T-cell (primary cell): ENCODE measurements at regions not wholly inside any gene's neighbourhood (a gene's known extent, or its start where the extent isn't known, plus 50 kb on each side); places are given as distances from the start of the nearest gene placed in this dataset.
"Not testable (repeated sequence)": the region's sequence is repeated elsewhere in the genome, so short reads cannot be mapped to it uniquely, and the experiment has no call there.

Experiments used
- ATAC-seq, 4 experiments: fragments of 200-7000 bp in 3 of 4; fragments of 150-1000 bp in 1 of 4; cut with Tn5 transposase; replicated peaks in 1 of 4; 1 replicate in 3 of 4; 2 replicates in 1 of 4; pipeline ENCODE4 v1.10.0; 2021; ENCODE audit warnings: moderate library complexity in 3 of 4, mild to moderate bottlenecking in 2 of 4, moderate number of reproducible peaks in 1 of 4
- CTCF ChIA-PET, 2 donors: fragments of 300-600 bp; sonication (Branson Sonifier 250); formaldehyde crosslinking; loops; one replicate each; lab custom pipeline; 2022; ENCODE audit warnings: antibody characterized with exemption in 2 of 2; lab: Charles Lee
- POLR2A ChIA-PET, 2 donors: fragments of 300-600 bp; sonication (Branson Sonifier 250); formaldehyde crosslinking; loops; one replicate each; lab custom pipeline; 2022; ENCODE audit warnings: antibody characterized with exemption in 2 of 2; lab: Charles Lee
- DNase-seq, 35 experiments: peaks; one replicate each; pipeline versions ENCODE4 v3.0.0 to v3.0.0-alpha.2; 2013 to 2023
- H3K27ac ChIP-seq: one replicate; pipeline ENCODE4 v1.5.1; 2013; ENCODE audit warnings: low read length
- H3K27me3 ChIP-seq, 2 experiments: replicated peaks in 1 of 2; 1 replicate in 1 of 2; 2 replicates in 1 of 2; pipeline versions ENCODE4 v1.6.1 to v1.7.0; 2013; ENCODE audit warnings: low read length in 1 of 2, mixed read lengths in 1 of 2; ENCODE audit not compliant: control insufficient read depth in 2 of 2, insufficient read depth in 2 of 2; ENCODE audit errors: extremely low read depth in 1 of 2
- H3K36me3 ChIP-seq, 2 donors: 1 replicate in 1 of 2; 2 replicates in 1 of 2; pipeline versions ENCODE4 v1.6.1 to v1.7.0; 2013; ENCODE audit warnings: low read length in 1 of 2; ENCODE audit not compliant: control insufficient read depth in 2 of 2, insufficient read depth in 1 of 2; ENCODE audit errors: extremely low read depth in 1 of 2
- H3K4me1 ChIP-seq, 2 experiments: 1 replicate in 1 of 2; 2 replicates in 1 of 2; pipeline versions ENCODE4 v1.6.1 to v1.7.0; 2013; ENCODE audit warnings: low read length in 2 of 2, mixed read lengths in 1 of 2; ENCODE audit not compliant: insufficient read depth in 2 of 2, control insufficient read depth in 1 of 2; ENCODE audit errors: extremely low read depth in 1 of 2
- H3K4me3 ChIP-seq, 2 donors: 1 replicate in 1 of 2; 2 replicates in 1 of 2; pipeline versions ENCODE4 v1.5.1 to v1.7.0; 2013; ENCODE audit warnings: mild to moderate bottlenecking in 2 of 2, low read length in 1 of 2, moderate library complexity in 1 of 2; ENCODE audit not compliant: control insufficient read depth in 1 of 2; ENCODE audit errors: extremely low read depth in 1 of 2
- H3K9me3 ChIP-seq: 2 replicates; pipeline ENCODE4 v1.7.0; 2013
- H3K27ac Mint-ChIP-seq, 2 donors: one replicate each; pipeline ENCODE4 v1.8.0; 2020 to 2021; ENCODE audit warnings: mild to moderate bottlenecking in 2 of 2, mixed read lengths in 2 of 2
- H3K27me3 Mint-ChIP-seq, 2 donors: one replicate each; pipeline ENCODE4 v1.8.0; 2021 to 2022; ENCODE audit warnings: mixed read lengths in 2 of 2
- H3K36me3 Mint-ChIP-seq: one replicate; pipeline ENCODE4 v1.8.0; 2021; ENCODE audit warnings: mixed read lengths
- H3K4me1 Mint-ChIP-seq, 3 donors: one replicate each; pipeline ENCODE4 v1.8.0; 2020 to 2022; ENCODE audit warnings: mixed read lengths in 3 of 3, mild to moderate bottlenecking in 1 of 3
- H3K4me3 Mint-ChIP-seq, 3 donors: one replicate each; pipeline ENCODE4 v1.8.0; 2020 to 2022; ENCODE audit warnings: mild to moderate bottlenecking in 3 of 3, mixed read lengths in 3 of 3, moderate library complexity in 3 of 3
- H3K9me3 Mint-ChIP-seq, 3 donors: one replicate each; pipeline ENCODE4 v1.8.0; 2020 to 2022; ENCODE audit warnings: mixed read lengths in 3 of 3
- WGBS: methylation state at CpG from one replicate; pipeline ENCODE4 v1.1.5; 2013; ENCODE audit warnings: missing lambda C conversion rate; ENCODE audit not compliant: insufficient coverage; 5-methylcytosine and 5-hydroxymethylcytosine counted together

GRCh38 chr12:11984417-11984816 is 86.3 kb upstream of the BCL2L14 start:
- H3K4me3 ChIP-seq: no peak overlapping the region
- POLR2A ChIA-PET: interaction anchor here in 1 of 2 donors (0.7 kb wide), 1 partner anchor 568 kb away, joined by 5 read pairs; no protein-coding TSS in a partner anchor
- no CpG with 5 or more reads among the region's 3 CpGs for WGBS
- H3K36me3 ChIP-seq: no peaks in the 10 kb centered on the region
- H3K27ac ChIP-seq: no peak overlapping the region
- Mint-ChIP-seq H3K27ac (peak overlapping the region in 1 of 2 donors; percentile 36), H3K4me1 (peaks cover 34 to 54% (median 41%) of the 10 kb centered on the region in 3 donors), H3K27me3 (no peaks in the 10 kb centered on the region), H3K9me3 (no peaks in the 10 kb centered on the region), H3K4me3 (no peak overlapping the region), H3K36me3 (no peaks in the 10 kb centered on the region)
- CTCF ChIA-PET: no interaction called here
- no peaks in the 10 kb centered on the region for H3K27me3 ChIP-seq
- no peaks in the 10 kb centered on the region for H3K9me3 ChIP-seq
- H3K4me1 ChIP-seq: peaks cover 10 to 23% of the 10 kb centered on the region in 2 experiments
- ATAC-seq (no peak), DNase-seq (no peak)

- Histone ChIP-seq H3K27me3 (no peaks in the 10 kb centered on the region), H3K4me1 (peaks cover 6 to 12% of the 10 kb centered on the region in 2 experiments), H3K4me3 (no peak overlapping the region), H3K9me3 (no peaks in the 10 kb centered on the region), H3K36me3 (no peaks in the 10 kb centered on the region), H3K27ac (no peak overlapping the region)
- ChIA-PET POLR2A (interaction anchor here (0.5 to 0.6 kb wide), 3 partner anchors 29 to 177 kb away, joined by 3 to 5 read pairs (median 5); no protein-coding TSS in a partner anchor), CTCF (no interaction called here)
- no peak for ATAC-seq
- no peaks in the 10 kb centered on the region for H3K27me3 Mint-ChIP-seq
- no peaks in the 10 kb centered on the region for H3K36me3 Mint-ChIP-seq
- DNase-seq: no peak
- H3K27ac Mint-ChIP-seq: no peak overlapping the region
- peaks cover 22 to 37% (median 23%) of the 10 kb centered on the region in 3 donors for H3K4me1 Mint-ChIP-seq
- no peaks in the 10 kb centered on the region for H3K9me3 Mint-ChIP-seq
- 100% methylated on average over 1 of the region's 5 CpGs for WGBS
- H3K4me3 Mint-ChIP-seq: no peak overlapping the region
Measured at GRCh38 chr12:11986165-11986564, 84.6 kb upstream of the BCL2L14 start.

DNA sequence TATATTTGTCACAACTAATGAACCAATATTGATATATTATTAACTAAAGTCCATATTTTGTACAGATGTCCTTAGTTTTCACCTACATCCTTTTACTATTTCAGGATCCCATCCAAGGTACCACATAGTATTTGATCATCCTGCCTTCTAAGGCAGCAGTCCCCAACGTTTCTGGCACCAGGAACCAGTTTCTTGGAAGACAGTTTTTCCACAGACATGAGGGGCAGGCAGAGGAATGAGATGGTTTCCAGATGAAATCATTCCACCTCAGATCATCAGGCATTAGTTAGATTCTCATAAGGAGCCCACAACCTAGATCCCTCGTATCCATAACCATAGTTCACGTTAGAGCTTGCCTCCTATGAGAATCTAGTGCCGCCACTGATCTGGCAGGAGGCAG is 82.8 kb upstream of the BCL2L14 start:
- H3K36me3 Mint-ChIP-seq: peaks cover 7% of the 10 kb centered on the region
- POLR2A ChIA-PET: interaction anchor here in 1 of 2 donors (0.8 kb wide), 1 partner anchor 344 kb away, joined by 4 read pairs; no protein-coding TSS in a partner anchor
- H3K27me3 Mint-ChIP-seq: no peaks in the 10 kb centered on the region
- no peak overlapping the region for H3K27ac ChIP-seq
- CTCF ChIA-PET: interaction anchor here in 1 of 2 donors (1.1 kb wide), 1 partner anchor 46 kb away, joined by 3 read pairs; no protein-coding TSS in a partner anchor
- no peak overlapping the region for H3K27ac Mint-ChIP-seq
- H3K4me1 Mint-ChIP-seq: peaks cover 7 to 20% (median 9%) of the 10 kb centered on the region in 3 donors
- H3K36me3 ChIP-seq: no peaks in the 10 kb centered on the region
- H3K27me3 ChIP-seq: no peaks in the 10 kb centered on the region
- H3K4me1 ChIP-seq: no peaks in the 10 kb centered on the region
- no peak overlapping the region for H3K4me3 ChIP-seq
- DNase-seq: no peak
- H3K4me3 Mint-ChIP-seq: no peak overlapping the region
- peaks cover 0 to 9% (median 0%) of the 10 kb centered on the region in 3 donors for H3K9me3 Mint-ChIP-seq
- no peaks in the 10 kb centered on the region for H3K9me3 ChIP-seq
- no peak for ATAC-seq
- WGBS: 100% methylated on average over 3 of the region's 4 CpGs

DNA sequence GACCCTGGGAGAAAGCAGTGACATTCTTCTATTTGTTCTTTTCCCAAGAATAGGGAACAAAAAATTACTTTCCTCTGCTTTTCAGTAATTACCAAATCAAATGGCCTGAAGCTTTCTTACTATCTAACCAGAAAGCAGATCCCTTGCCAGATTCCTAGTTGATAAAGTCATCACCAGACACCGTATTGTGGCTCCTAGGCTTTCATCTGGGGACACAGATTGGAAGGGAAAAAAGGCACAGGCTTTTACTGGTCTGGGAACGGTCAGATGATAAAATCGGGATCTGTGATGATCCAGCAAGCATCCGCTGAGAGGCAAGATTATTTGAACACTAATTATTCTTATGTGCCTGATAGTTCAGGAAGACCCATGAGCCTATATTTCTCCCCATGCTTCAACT is 79.1 kb upstream of the BCL2L14 start:
- H3K27ac ChIP-seq: no peak overlapping the region
- Mint-ChIP-seq H3K9me3 (peaks cover 0 to 10% (median 3%) of the 10 kb centered on the region in 3 donors), H3K36me3 (peaks cover 12% of the 10 kb centered on the region), H3K4me1 (peaks cover 6 to 10% (median 9%) of the 10 kb centered on the region in 3 donors), H3K27me3 (no peaks in the 10 kb centered on the region), H3K27ac (no peak overlapping the region), H3K4me3 (no peak overlapping the region)
- H3K36me3 ChIP-seq: no peaks in the 10 kb centered on the region
- POLR2A ChIA-PET: interaction anchor here in 1 of 2 donors (0.6 kb wide), 1 partner anchor 18 kb away, joined by 3 read pairs; no protein-coding TSS in a partner anchor
- H3K4me3 ChIP-seq: no peak overlapping the region
- H3K9me3 ChIP-seq: no peaks in the 10 kb centered on the region
- no peaks in the 10 kb centered on the region for H3K27me3 ChIP-seq
- H3K4me1 ChIP-seq: no peaks in the 10 kb centered on the region
- CTCF ChIA-PET: interaction anchor here in 1 of 2 donors (0.6 kb wide), 1 partner anchor 46 kb away, joined by 3 read pairs; no protein-coding TSS in a partner anchor
- WGBS: no CpG with 5 or more reads among the region's 4 CpGs
- no peak for DNase-seq
- ATAC-seq: no peak

- no peak for DNase-seq
- Histone ChIP-seq H3K36me3 (no peaks in the 10 kb centered on the region), H3K4me1 (no peaks in the 10 kb centered on the region), H3K4me3 (no peak overlapping the region), H3K27me3 (no peaks in the 10 kb centered on the region), H3K27ac (no peak overlapping the region), H3K9me3 (no peaks in the 10 kb centered on the region)
- 100% methylated on average over 1 of the region's 3 CpGs for WGBS
- no peak for ATAC-seq
- peaks cover 6 to 13% (median 11%) of the 10 kb centered on the region in 3 donors for H3K4me1 Mint-ChIP-seq
- peaks cover 0 to 10% (median 3%) of the 10 kb centered on the region in 3 donors for H3K9me3 Mint-ChIP-seq
- peaks cover 12% of the 10 kb centered on the region for H3K36me3 Mint-ChIP-seq
- ChIA-PET POLR2A (no interaction called here), CTCF (interaction anchor here in 1 of 2 donors (0.7 to 0.8 kb wide), 2 partner anchors 23 to 39 kb away, joined by 3 read pairs; no protein-coding TSS in a partner anchor)
- H3K27me3 Mint-ChIP-seq: no peaks in the 10 kb centered on the region
- no peak overlapping the region for H3K4me3 Mint-ChIP-seq
- H3K27ac Mint-ChIP-seq: no peak overlapping the region
Measured at GRCh38 chr12:11992515-11992914, 78.2 kb upstream of the BCL2L14 start.

DNA sequence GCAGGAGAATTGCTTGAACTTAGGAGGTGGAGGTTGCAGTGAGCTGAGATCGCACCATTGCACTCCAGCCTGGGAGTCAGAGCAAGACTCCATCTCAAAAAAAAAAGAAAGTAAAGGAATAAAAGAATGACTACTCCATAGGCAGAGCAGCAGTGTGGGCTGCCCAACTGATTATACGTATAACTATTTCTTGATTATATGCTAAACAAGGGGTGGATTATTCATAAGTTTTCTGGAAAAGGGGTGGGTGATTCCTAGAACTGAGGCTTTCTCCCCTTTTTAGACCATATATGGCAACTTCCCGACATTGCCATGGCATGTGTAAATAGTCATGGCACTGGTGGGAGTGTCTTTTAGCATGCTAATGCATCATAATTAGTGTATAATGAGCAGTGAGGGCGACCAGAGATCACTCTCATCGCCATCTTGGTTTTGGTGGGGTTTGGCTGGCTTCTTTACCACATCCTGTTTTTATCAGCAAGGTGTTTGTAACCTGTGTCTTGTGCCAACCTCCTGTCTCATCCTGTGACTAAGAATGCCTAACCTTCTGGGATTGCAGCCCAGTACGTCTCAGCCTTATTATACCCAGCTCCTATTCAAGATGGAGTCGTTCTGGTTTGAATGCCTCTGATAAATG is 72.3 kb upstream of the BCL2L14 start:
- 0% methylated on average over 1 of the region's 7 CpGs for WGBS
- CTCF ChIA-PET, H3K9me3 Mint-ChIP-seq, H3K36me3 Mint-ChIP-seq, H3K27me3 Mint-ChIP-seq, H3K36me3 ChIP-seq, H3K4me3 ChIP-seq, H3K9me3 ChIP-seq, H3K27me3 ChIP-seq: not testable (repeated sequence)
- ATAC-seq (peak; percentile 82 to 96 (median 92)), DNase-seq (peak in 34 of 35 experiments; percentile 16 to 73 (median 56))
- peak overlapping the region in 1 of 3 donors; percentile 41 for H3K4me3 Mint-ChIP-seq
- H3K27ac Mint-ChIP-seq: peak overlapping the region; percentile 91 to 93
- Histone ChIP-seq H3K27ac (peak overlapping the region; percentile 30), H3K4me1 (peaks cover 0 to 24% of the 10 kb centered on the region in 2 experiments)
- POLR2A ChIA-PET: interaction anchor here in 1 of 2 donors (0.7 kb wide), 1 partner anchor 40 kb away, joined by 3 read pairs; no protein-coding TSS in a partner anchor
- peaks cover 37 to 51% (median 50%) of the 10 kb centered on the region in 3 donors for H3K4me1 Mint-ChIP-seq
